Heart left ventricle (tissue), 16 donors: ENCODE measurements at regions not wholly inside any gene's neighbourhood (a gene's known extent, or its start where the extent isn't known, plus 50 kb on each side); places are given as distances from the start of the nearest gene placed in this dataset.
A peak's percentile ranks its signal among the peaks of the same experiment; 100 is the strongest.

Experiments
- ATAC-seq, 4 donors: fragments of 200-7000 bp; cut with Tn5 transposase; one replicate each; pipeline ENCODE4 v1.9.1; 2020 to 2022; ENCODE audit warnings: moderate library complexity in 4 of 4, mild to moderate bottlenecking in 3 of 4, moderate number of reproducible peaks in 1 of 4
- DNase-seq, 5 donors: peaks; one replicate each; pipeline ENCODE4 v3.0.0-alpha.2; 2020
- H3K27ac ChIP-seq, 12 donors: fragments of 200-600 bp; sonication (generic) in 4 of 12; one replicate each; pipeline versions ENCODE4 v1.5.0 to v1.8.0; 2016 to 2022; ENCODE audit warnings: mild to moderate bottlenecking in 2 of 12
- H3K27me3 ChIP-seq, 9 donors: fragments of 200-600 bp; sonication (generic) in 2 of 9; one replicate each; pipeline versions ENCODE4 v1.5.1 to v1.8.0; 2016 to 2022; ENCODE audit warnings: mild to moderate bottlenecking in 3 of 9
- H3K36me3 ChIP-seq, 9 donors: fragments of 200-600 bp; sonication (generic) in 2 of 9; one replicate each; pipeline versions ENCODE4 v1.5.0 to v1.8.0; 2018 to 2022; ENCODE audit warnings: mild to moderate bottlenecking in 2 of 9
- H3K4me1 ChIP-seq, 12 donors: fragments of 200-600 bp; sonication (generic) in 4 of 12; one replicate each; pipeline versions ENCODE4 v1.5.0 to v1.8.0; 2016 to 2022; ENCODE audit warnings: mild to moderate bottlenecking in 3 of 12
- H3K4me3 ChIP-seq, 12 donors: fragments of 200-600 bp; sonication (generic) in 4 of 12; one replicate each; pipeline versions ENCODE4 v1.5.0 to v1.8.0; 2017 to 2022; ENCODE audit warnings: mild to moderate bottlenecking in 9 of 12, moderate library complexity in 4 of 12
- H3K9me3 ChIP-seq, 12 donors: fragments of 200-600 bp; sonication (generic) in 4 of 12; one replicate each; pipeline versions ENCODE4 v1.5.0 to v1.8.0; 2016 to 2022; ENCODE audit warnings: mild to moderate bottlenecking in 1 of 12
- CTCF ChIP-seq, 12 donors: fragments of 200-600 bp; sonication (generic) in 4 of 12; IDR thresholded peaks; one replicate each; pipeline versions ENCODE4 v1.5.0 to v1.8.0; 2018 to 2022; ENCODE audit warnings: antibody characterized with exemption in 12 of 12, mild to moderate bottlenecking in 5 of 12
- POLR2A ChIP-seq, 2 donors: fragments of 450-650 bp; IDR thresholded peaks; one replicate each; pipeline ENCODE4 v1.6.1; 2017; ENCODE audit warnings: antibody characterized with exemption in 2 of 2, mild to moderate bottlenecking in 2 of 2, moderate library complexity in 2 of 2
- WGBS, 4 donors: extraction: QIAGEN DNeasy Blood & Tissue Kit in 2 of 4; methylation state at CpG; one replicate each; pipeline versions ENCODE4 v1.1.5 to v1.1.7; 2013 to 2018; 5-methylcytosine and 5-hydroxymethylcytosine counted together
- intact Hi-C, 10 donors: fragments of 100-400 bp; cut with DNase I; formaldehyde crosslinking; loops; one replicate each; pipeline versions ENCODE4 v1.11.1 to v1.14.2; 2022
- donor health status: ischemic (EF 13 %, LVEDD 7.1; RV severe dilation, severe dysfunction).
- donor health status: healthy with polysubstance abuse.
- donor health status: DM: no; HTN: yes; CAD: no.
- donor health status: DM: no; HTN: no; CAD: no.
- donor health status: ischemic (EF 25% LVEDD 6.9; RV normal size, moderate dysfunction).
- donor health status: ischemic (EF 25% LVEDD 5.7; RV mildly dilated, moderate dysfunction).
- donor health status: healthy.
- donor health status: DM: yes; HTN: yes; CAD: no.
- donor health status: ischemic (EF 35%, LVEDD 5.7; RV mildly dilated, moderate dysfunction).
- donor health status: nonischemic (EF 11% LVEDD 7.7; RV severe dilation, severe dysfunction).
- donor health status: DM: yes; HTN: yes; CAD: no.
- donor health status: PGD.
- donor health status: ischemic (EF 29% LVEDD 5.4; RV normal size, mild dysfunction).
- donor health status: nonischemic (EF 23%, LVEDD 6.1; RV moderate dilation, normal function).

- 80 to 82% (median 81%) methylated on average over 33 to 34 of the region's 34 CpGs for WGBS, 4 donors
These were observed 57.5 kb downstream of the ADRA2C start for GRCh38 chr4:3823496-3824341.

GRCh38 chr4:3824521-3825270 lies 58.5 kb downstream of the ADRA2C start:
- Histone ChIP-seq H3K4me1 (peaks cover 0 to 17% (median 9%) of the 10 kb centered on the region in 12 donors), H3K27me3 (peaks cover 0 to 20% (median 0%) of the 10 kb centered on the region in 9 donors), H3K27ac (no peak overlapping the region), H3K36me3 (no peaks in the 10 kb centered on the region), H3K4me3 (no peak overlapping the region), H3K9me3 (no peaks in the 10 kb centered on the region)
- intact Hi-C loops, result no loop called here
- no peak for TF ChIP-seq POLR2A (IDR thresholded peaks at IDR 0.05)
- no peak for TF ChIP-seq CTCF (IDR thresholded peaks at IDR 0.05)
- ATAC-seq (no peak), DNase-seq (peak in 2 of 5 donors; percentile 7 to 38)
- 85 to 93% (median 88%) methylated on average over 19 of the region's 19 CpGs for WGBS, 4 donors

More at GRCh38 chr4:3823496-3824341, 57.5 kb downstream of the ADRA2C start:
- H3K27ac ChIP-seq, result no peak overlapping the region
- H3K36me3 ChIP-seq, result no peaks in the 10 kb centered on the region
- no peaks in the 10 kb centered on the region for H3K9me3 ChIP-seq
- DNase-seq, result peak in 1 of 5 donors; percentile 44
- TF ChIP-seq POLR2A (IDR thresholded peaks at IDR 0.05) (no peak), CTCF (IDR thresholded peaks at IDR 0.05) (no peak)
- H3K27me3 ChIP-seq, result peaks cover 0 to 29% (median 0%) of the 10 kb centered on the region in 9 donors
- no peak overlapping the region for H3K4me3 ChIP-seq
- H3K4me1 ChIP-seq, result peaks cover 0 to 17% (median 9%) of the 10 kb centered on the region in 12 donors
- ATAC-seq, result no peak
- intact Hi-C loops, result no loop called here

GRCh38 chr4:3825530-3825929 lies 59.3 kb downstream of the ADRA2C start:
- Histone ChIP-seq H3K27me3 (peaks cover 0 to 12% (median 0%) of the 10 kb centered on the region in 9 donors), H3K9me3 (no peaks in the 10 kb centered on the region), H3K4me3 (no peak overlapping the region), H3K27ac (no peak overlapping the region), H3K36me3 (no peaks in the 10 kb centered on the region), H3K4me1 (peaks cover 0 to 17% (median 9%) of the 10 kb centered on the region in 12 donors)
- no peak for TF ChIP-seq POLR2A (IDR thresholded peaks at IDR 0.05)
- TF ChIP-seq CTCF (IDR thresholded peaks at IDR 0.05), result no peak
- 73 to 95% (median 90%) methylated on average over 5 to 11 of the region's 11 CpGs for whole genome bisulfite sequencing, 4 donors
- DNase-seq (peak in 2 of 5 donors; percentile 6 to 45), ATAC-seq (no peak)
- intact Hi-C loops, result no loop called here
